K562 (cell line): ENCODE measurements at regions not wholly inside any gene's neighbourhood (a gene's known extent, or its start where the extent isn't known, plus 50 kb on each side); places are given as distances from the start of the nearest gene placed in this dataset.

Experiments
- ARID3B ChIP-seq: fragments of 250-450 bp; sonication (Bioruptor Pico); IDR thresholded peaks from 2 replicates; pipeline ENCODE4 v1.4.0; 2020; ENCODE audit warnings: borderline replicate concordance
- CXXC5 ChIP-seq: fragments of 250-450 bp; sonication (Bioruptor Pico); IDR thresholded peaks from 2 replicates; pipeline ENCODE4 v1.8.0; 2022; ENCODE audit warnings: inconsistent platforms, mild to moderate bottlenecking, moderate library complexity
- DNMT1 ChIP-seq: fragments of 450-650 bp; IDR thresholded peaks from 2 replicates; pipeline ENCODE4 v1.6.1; 2016; ENCODE audit warnings: antibody characterized with exemption, mild to moderate bottlenecking
- GTF2B ChIP-seq: IDR thresholded peaks from 2 replicates; pipeline ENCODE4 v1.6.1; 2011; ENCODE audit not compliant: insufficient read length; ENCODE audit errors: extremely low read depth
- KAT7 ChIP-seq: sonication (generic); formaldehyde crosslinking; IDR thresholded peaks from 2 replicates; pipeline ENCODE4 v1.8.0; 2022; ENCODE audit warnings: missing genetic modification reagents, mild to moderate bottlenecking, borderline replicate concordance
- MBD2 ChIP-seq: sonication (generic); IDR thresholded peaks from 2 replicates; pipeline ENCODE4 v1.6.1; 2016; ENCODE audit warnings: low read depth, borderline replicate concordance
- PHF20 ChIP-seq: fragments of 450-650 bp; IDR thresholded peaks from 2 replicates; pipeline ENCODE4 v1.6.1; 2018; ENCODE audit not compliant: partially characterized antibody
- SNRNP70 ChIP-seq: fragments of 200-400 bp; formaldehyde crosslinking; optimal IDR thresholded peaks from 2 replicates; pipeline ENCODE3; 2017; ENCODE audit warnings: low read depth, low read length
- SUPT5H ChIP-seq: fragments of 450-650 bp; IDR thresholded peaks from 2 replicates; pipeline ENCODE4 v1.6.1; 2016
- ZNF133 ChIP-seq: fragments of 250-450 bp; sonication (Bioruptor Pico); IDR thresholded peaks from 2 replicates; pipeline ENCODE4 v1.4.0; 2020; ENCODE audit warnings: mild to moderate bottlenecking
- ZNF41 ChIP-seq: fragments of 250-450 bp; sonication (Bioruptor Pico); conservative IDR thresholded peaks from 2 replicates; pipeline ENCODE4 v1.4.0; 2020; ENCODE audit warnings: mild to moderate bottlenecking
- TF ChIP-seq, protein P1 (sequence below), 2 experiments: fragments of 450-650 bp in 1 of 2; sonication (generic) in 1 of 2; formaldehyde crosslinking in 1 of 2; IDR thresholded peaks; 2 replicates each; pipeline versions ENCODE4 v1.7.1 to v1.9.0; 2016 to 2022; ENCODE audit warnings: inconsistent platforms in 1 of 2, mild to moderate bottlenecking in 1 of 2, missing genetic modification reagents in 1 of 2
- TF ChIP-seq, protein P2 (sequence below): fragments of 450-650 bp; formaldehyde crosslinking; IDR thresholded peaks from 2 replicates; pipeline ENCODE4 v1.4.0; 2020; ENCODE audit warnings: mild to moderate bottlenecking, mixed read lengths
- TF ChIP-seq, protein P3 (sequence below): sonication (generic); formaldehyde crosslinking; IDR thresholded peaks from 2 replicates; pipeline ENCODE4 v1.8.0; 2022; ENCODE audit warnings: mild to moderate bottlenecking, missing genetic modification reagents, borderline replicate concordance

- TF ChIP-seq, protein P1, sequence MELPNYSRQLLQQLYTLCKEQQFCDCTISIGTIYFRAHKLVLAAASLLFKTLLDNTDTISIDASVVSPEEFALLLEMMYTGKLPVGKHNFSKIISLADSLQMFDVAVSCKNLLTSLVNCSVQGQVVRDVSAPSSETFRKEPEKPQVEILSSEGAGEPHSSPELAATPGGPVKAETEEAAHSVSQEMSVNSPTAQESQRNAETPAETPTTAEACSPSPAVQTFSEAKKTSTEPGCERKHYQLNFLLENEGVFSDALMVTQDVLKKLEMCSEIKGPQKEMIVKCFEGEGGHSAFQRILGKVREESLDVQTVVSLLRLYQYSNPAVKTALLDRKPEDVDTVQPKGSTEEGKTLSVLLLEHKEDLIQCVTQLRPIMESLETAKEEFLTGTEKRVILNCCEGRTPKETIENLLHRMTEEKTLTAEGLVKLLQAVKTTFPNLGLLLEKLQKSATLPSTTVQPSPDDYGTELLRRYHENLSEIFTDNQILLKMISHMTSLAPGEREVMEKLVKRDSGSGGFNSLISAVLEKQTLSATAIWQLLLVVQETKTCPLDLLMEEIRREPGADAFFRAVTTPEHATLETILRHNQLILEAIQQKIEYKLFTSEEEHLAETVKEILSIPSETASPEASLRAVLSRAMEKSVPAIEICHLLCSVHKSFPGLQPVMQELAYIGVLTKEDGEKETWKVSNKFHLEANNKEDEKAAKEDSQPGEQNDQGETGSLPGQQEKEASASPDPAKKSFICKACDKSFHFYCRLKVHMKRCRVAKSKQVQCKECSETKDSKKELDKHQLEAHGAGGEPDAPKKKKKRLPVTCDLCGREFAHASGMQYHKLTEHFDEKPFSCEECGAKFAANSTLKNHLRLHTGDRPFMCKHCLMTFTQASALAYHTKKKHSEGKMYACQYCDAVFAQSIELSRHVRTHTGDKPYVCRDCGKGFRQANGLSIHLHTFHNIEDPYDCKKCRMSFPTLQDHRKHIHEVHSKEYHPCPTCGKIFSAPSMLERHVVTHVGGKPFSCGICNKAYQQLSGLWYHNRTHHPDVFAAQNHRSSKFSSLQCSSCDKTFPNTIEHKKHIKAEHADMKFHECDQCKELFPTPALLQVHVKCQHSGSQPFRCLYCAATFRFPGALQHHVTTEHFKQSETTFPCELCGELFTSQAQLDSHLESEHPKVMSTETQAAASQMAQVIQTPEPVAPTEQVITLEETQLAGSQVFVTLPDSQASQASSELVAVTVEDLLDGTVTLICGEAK (IDR thresholded peaks at IDR 0.05): no peak
- TF ChIP-seq, protein P1 (CRISPR knock-in tag; IDR thresholded peaks at IDR 0.05): no peak
- TF ChIP-seq SNRNP70 (no peak), ZNF133 (no peak), SUPT5H (no peak), ZNF41 (CRISPR knock-in tag) (no peak), PHF20 (no peak), GTF2B (no peak), CXXC5 (CRISPR knock-in tag) (no peak), DNMT1 (no peak), MBD2 (no peak), ARID3B (CRISPR knock-in tag) (no peak), KAT7 (CRISPR knock-in tag) (no peak)
- TF ChIP-seq, protein P2, sequence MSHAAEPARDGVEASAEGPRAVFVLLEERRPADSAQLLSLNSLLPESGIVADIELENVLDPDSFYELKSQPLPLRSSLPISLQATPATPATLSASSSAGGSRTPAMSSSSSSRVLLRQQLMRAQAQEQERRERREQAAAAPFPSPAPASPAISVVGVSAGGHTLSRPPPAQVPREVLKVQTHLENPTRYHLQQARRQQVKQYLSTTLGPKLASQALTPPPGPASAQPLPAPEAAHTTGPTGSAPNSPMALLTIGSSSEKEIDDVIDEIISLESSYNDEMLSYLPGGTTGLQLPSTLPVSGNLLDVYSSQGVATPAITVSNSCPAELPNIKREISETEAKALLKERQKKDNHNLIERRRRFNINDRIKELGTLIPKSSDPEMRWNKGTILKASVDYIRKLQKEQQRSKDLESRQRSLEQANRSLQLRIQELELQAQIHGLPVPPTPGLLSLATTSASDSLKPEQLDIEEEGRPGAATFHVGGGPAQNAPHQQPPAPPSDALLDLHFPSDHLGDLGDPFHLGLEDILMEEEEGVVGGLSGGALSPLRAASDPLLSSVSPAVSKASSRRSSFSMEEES (CRISPR knock-in tag): no peak
- TF ChIP-seq, protein P3, sequence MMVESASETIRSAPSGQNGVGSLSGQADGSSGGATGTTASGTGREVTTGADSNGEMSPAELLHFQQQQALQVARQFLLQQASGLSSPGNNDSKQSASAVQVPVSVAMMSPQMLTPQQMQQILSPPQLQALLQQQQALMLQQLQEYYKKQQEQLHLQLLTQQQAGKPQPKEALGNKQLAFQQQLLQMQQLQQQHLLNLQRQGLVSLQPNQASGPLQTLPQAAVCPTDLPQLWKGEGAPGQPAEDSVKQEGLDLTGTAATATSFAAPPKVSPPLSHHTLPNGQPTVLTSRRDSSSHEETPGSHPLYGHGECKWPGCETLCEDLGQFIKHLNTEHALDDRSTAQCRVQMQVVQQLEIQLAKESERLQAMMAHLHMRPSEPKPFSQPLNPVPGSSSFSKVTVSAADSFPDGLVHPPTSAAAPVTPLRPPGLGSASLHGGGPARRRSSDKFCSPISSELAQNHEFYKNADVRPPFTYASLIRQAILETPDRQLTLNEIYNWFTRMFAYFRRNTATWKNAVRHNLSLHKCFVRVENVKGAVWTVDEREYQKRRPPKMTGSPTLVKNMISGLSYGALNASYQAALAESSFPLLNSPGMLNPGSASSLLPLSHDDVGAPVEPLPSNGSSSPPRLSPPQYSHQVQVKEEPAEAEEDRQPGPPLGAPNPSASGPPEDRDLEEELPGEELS (CRISPR knock-in tag): no peak
Measured at GRCh38 chr1:98345417-98345816, 316.1 kb upstream of the SNX7 start (continued).
